VCaP (cell line): ENCODE measurements at regions not wholly inside any gene's neighbourhood (a gene's known extent, or its start where the extent isn't known, plus 50 kb on each side); places are given as distances from the start of the nearest gene placed in this dataset.

ENCODE experiments used
- H3K27ac ChIP-seq: fragments of 450-650 bp; 2 replicates; pipeline ENCODE4 v1.5.1; 2017
- CTCF ChIP-seq: fragments of 450-650 bp; conservative IDR thresholded peaks from 2 replicates; pipeline ENCODE4 v1.5.1; 2017; ENCODE audit warnings: mild to moderate bottlenecking, moderate library complexity

- TF ChIP-seq CTCF = no peak
- H3K27ac ChIP-seq = no peak overlapping the region
Measured at GRCh38 chrX:9355739-9356138, 109.1 kb upstream of the TBL1X start.

- no peak overlapping the region for H3K27ac ChIP-seq
- TF ChIP-seq CTCF = no peak
Measured at GRCh38 chrX:9356846-9357245, 108.0 kb upstream of the TBL1X start.

- no peak overlapping the region for H3K27ac ChIP-seq
- TF ChIP-seq CTCF = no peak
Measured at GRCh38 chrX:9357518-9358114, 107.2 kb upstream of the TBL1X start.

GRCh38 chrX:9362363-9362928, 102.4 kb upstream of the TBL1X start:
- no peak for TF ChIP-seq CTCF
- H3K27ac ChIP-seq = no peak overlapping the region

GRCh38 chrX:9367421-9367820, 97.4 kb upstream of the TBL1X start:
- H3K27ac ChIP-seq = no peak overlapping the region
- TF ChIP-seq CTCF = no peak

GRCh38 chrX:9368262-9368661, 96.6 kb upstream of the TBL1X start:
- no peak overlapping the region for H3K27ac ChIP-seq
- TF ChIP-seq CTCF = no peak

GRCh38 chrX:9369802-9370291, 95.0 kb upstream of the TBL1X start:
- H3K27ac ChIP-seq = no peak overlapping the region
- no peak for TF ChIP-seq CTCF
